ENCODE measurements at regions not wholly inside any gene's neighbourhood (a gene's known extent, or its start where the extent isn't known, plus 50 kb on each side); places are given as distances from the start of the nearest gene placed in this dataset.

GRCh38 chr4:45985038-45985437 is 138.8 kb downstream of the GABRG1 start:
- Histone ChIP-seq H3K4me3 (ENCODE audit: low read length) (no peak overlapping the region), H3K27ac (ENCODE audit: low read depth, low read length) (no peak overlapping the region), H3K9ac (ENCODE audit: low read length) (no peak overlapping the region), H3K36me3 (ENCODE audit: control insufficient read depth, insufficient read depth, low read length) (no peaks in the 10 kb centered on the region), H3K4me1 (ENCODE audit: control insufficient read depth, insufficient read depth, low read length) (no peaks in the 10 kb centered on the region), H3K27me3 (ENCODE audit: control insufficient read depth, insufficient read depth, low read length) (no peaks in the 10 kb centered on the region)

GRCh38 chr4:45971108-45971507 is 152.7 kb downstream of the GABRG1 start:
- H3K4me1 ChIP-seq (ENCODE audit: control insufficient read depth, insufficient read depth, low read length): no peaks in the 10 kb centered on the region
- no peak overlapping the region for H3K27ac ChIP-seq (ENCODE audit: low read depth, low read length)
- no peak overlapping the region for H3K9ac ChIP-seq (ENCODE audit: low read length)
- no peaks in the 10 kb centered on the region for H3K36me3 ChIP-seq (ENCODE audit: control insufficient read depth, insufficient read depth, low read length)
- no peaks in the 10 kb centered on the region for H3K27me3 ChIP-seq (ENCODE audit: control insufficient read depth, insufficient read depth, low read length)
- no peak overlapping the region for H3K4me3 ChIP-seq (ENCODE audit: low read length)

- Histone ChIP-seq H3K27ac (ENCODE audit: low read depth, low read length) (no peak overlapping the region), H3K9ac (ENCODE audit: low read length) (no peak overlapping the region), H3K27me3 (ENCODE audit: control insufficient read depth, insufficient read depth, low read length) (no peaks in the 10 kb centered on the region), H3K36me3 (ENCODE audit: control insufficient read depth, insufficient read depth, low read length) (no peaks in the 10 kb centered on the region), H3K4me3 (ENCODE audit: low read length) (no peak overlapping the region), H3K4me1 (ENCODE audit: control insufficient read depth, insufficient read depth, low read length) (no peaks in the 10 kb centered on the region)
These were observed 166.5 kb downstream of the GABRG1 start for GRCh38 chr4:45957353-45957752.

GRCh38 chr4:45954276-45954675 is 169.6 kb downstream of the GABRG1 start:
- Histone ChIP-seq H3K27me3 (ENCODE audit: control insufficient read depth, insufficient read depth, low read length) (no peaks in the 10 kb centered on the region), H3K4me1 (ENCODE audit: control insufficient read depth, insufficient read depth, low read length) (no peaks in the 10 kb centered on the region), H3K36me3 (ENCODE audit: control insufficient read depth, insufficient read depth, low read length) (no peaks in the 10 kb centered on the region), H3K27ac (ENCODE audit: low read depth, low read length) (no peak overlapping the region), H3K4me3 (ENCODE audit: low read length) (no peak overlapping the region), H3K9ac (ENCODE audit: low read length) (no peak overlapping the region)

GRCh38 chr4:45951153-45951552 is 172.7 kb downstream of the GABRG1 start:
- H3K4me3 ChIP-seq (ENCODE audit: low read length): no peak overlapping the region
- H3K27ac ChIP-seq (ENCODE audit: low read depth, low read length): no peak overlapping the region
- no peaks in the 10 kb centered on the region for H3K27me3 ChIP-seq (ENCODE audit: control insufficient read depth, insufficient read depth, low read length)
- no peaks in the 10 kb centered on the region for H3K4me1 ChIP-seq (ENCODE audit: control insufficient read depth, insufficient read depth, low read length)
- no peak overlapping the region for H3K9ac ChIP-seq (ENCODE audit: low read length)
- no peaks in the 10 kb centered on the region for H3K36me3 ChIP-seq (ENCODE audit: control insufficient read depth, insufficient read depth, low read length)

- Histone ChIP-seq H3K4me3 (ENCODE audit: low read length) (no peak overlapping the region), H3K27me3 (ENCODE audit: control insufficient read depth, insufficient read depth, low read length) (no peaks in the 10 kb centered on the region), H3K27ac (ENCODE audit: low read depth, low read length) (no peak overlapping the region), H3K4me1 (ENCODE audit: control insufficient read depth, insufficient read depth, low read length) (no peaks in the 10 kb centered on the region), H3K36me3 (ENCODE audit: control insufficient read depth, insufficient read depth, low read length) (no peaks in the 10 kb centered on the region), H3K9ac (ENCODE audit: low read length) (no peak overlapping the region)
These were observed 177.2 kb downstream of the GABRG1 start for GRCh38 chr4:45946699-45947098.

- Histone ChIP-seq H3K4me3 (ENCODE audit: low read length) (no peak overlapping the region), H3K36me3 (ENCODE audit: control insufficient read depth, insufficient read depth, low read length) (no peaks in the 10 kb centered on the region), H3K27me3 (ENCODE audit: control insufficient read depth, insufficient read depth, low read length) (no peaks in the 10 kb centered on the region), H3K27ac (ENCODE audit: low read depth, low read length) (no peak overlapping the region), H3K9ac (ENCODE audit: low read length) (no peak overlapping the region), H3K4me1 (ENCODE audit: control insufficient read depth, insufficient read depth, low read length) (no peaks in the 10 kb centered on the region)
These were observed 179.9 kb downstream of the GABRG1 start for GRCh38 chr4:45944000-45944399.

GRCh38 chr4:45939056-45939455 is 184.8 kb downstream of the GABRG1 start:
- Histone ChIP-seq H3K27me3 (ENCODE audit: control insufficient read depth, insufficient read depth, low read length) (no peaks in the 10 kb centered on the region), H3K4me3 (ENCODE audit: low read length) (no peak overlapping the region), H3K9ac (ENCODE audit: low read length) (no peak overlapping the region), H3K4me1 (ENCODE audit: control insufficient read depth, insufficient read depth, low read length) (no peaks in the 10 kb centered on the region), H3K36me3 (ENCODE audit: control insufficient read depth, insufficient read depth, low read length) (no peaks in the 10 kb centered on the region), H3K27ac (ENCODE audit: low read depth, low read length) (no peak overlapping the region)

- H3K4me3 ChIP-seq (ENCODE audit: low read length): no peak overlapping the region
- H3K36me3 ChIP-seq (ENCODE audit: control insufficient read depth, insufficient read depth, low read length): no peaks in the 10 kb centered on the region
- H3K27me3 ChIP-seq (ENCODE audit: control insufficient read depth, insufficient read depth, low read length): no peaks in the 10 kb centered on the region
- H3K27ac ChIP-seq (ENCODE audit: low read depth, low read length): no peak overlapping the region
- no peak overlapping the region for H3K9ac ChIP-seq (ENCODE audit: low read length)
- no peaks in the 10 kb centered on the region for H3K4me1 ChIP-seq (ENCODE audit: control insufficient read depth, insufficient read depth, low read length)
These were observed 192.7 kb downstream of the GABRG1 start for GRCh38 chr4:45931154-45931553.

GRCh38 chr4:45927641-45928040 is 196.2 kb downstream of the GABRG1 start:
- H3K4me3 ChIP-seq (ENCODE audit: low read length): no peak overlapping the region
- no peaks in the 10 kb centered on the region for H3K36me3 ChIP-seq (ENCODE audit: control insufficient read depth, insufficient read depth, low read length)
- no peak overlapping the region for H3K27ac ChIP-seq (ENCODE audit: low read depth, low read length)
- H3K9ac ChIP-seq (ENCODE audit: low read length): no peak overlapping the region
- H3K4me1 ChIP-seq (ENCODE audit: control insufficient read depth, insufficient read depth, low read length): no peaks in the 10 kb centered on the region
- no peaks in the 10 kb centered on the region for H3K27me3 ChIP-seq (ENCODE audit: control insufficient read depth, insufficient read depth, low read length)

GRCh38 chr4:45925809-45926208 is 198.0 kb downstream of the GABRG1 start:
- H3K9ac ChIP-seq (ENCODE audit: low read length): no peak overlapping the region
- H3K27me3 ChIP-seq (ENCODE audit: control insufficient read depth, insufficient read depth, low read length): no peaks in the 10 kb centered on the region
- H3K4me1 ChIP-seq (ENCODE audit: control insufficient read depth, insufficient read depth, low read length): no peaks in the 10 kb centered on the region

GRCh38 chr4:45920861-45921260 is 203.0 kb downstream of the GABRG1 start:
- H3K4me1 ChIP-seq (ENCODE audit: control insufficient read depth, insufficient read depth, low read length): no peaks in the 10 kb centered on the region
- no peak overlapping the region for H3K27ac ChIP-seq (ENCODE audit: low read depth, low read length)
- no peaks in the 10 kb centered on the region for H3K36me3 ChIP-seq (ENCODE audit: control insufficient read depth, insufficient read depth, low read length)
- H3K27me3 ChIP-seq (ENCODE audit: control insufficient read depth, insufficient read depth, low read length): no peaks in the 10 kb centered on the region
- no peak overlapping the region for H3K9ac ChIP-seq (ENCODE audit: low read length)
- no peak overlapping the region for H3K4me3 ChIP-seq (ENCODE audit: low read length)

More at GRCh38 chr4:45925809-45926208, 198.0 kb downstream of the GABRG1 start:
- Histone ChIP-seq H3K4me3 (ENCODE audit: low read length) (no peak overlapping the region), H3K36me3 (ENCODE audit: control insufficient read depth, insufficient read depth, low read length) (no peaks in the 10 kb centered on the region), H3K27ac (ENCODE audit: low read depth, low read length) (no peak overlapping the region)

GRCh38 chr4:45910511-45910910 is 213.3 kb downstream of the GABRG1 start:
- no peaks in the 10 kb centered on the region for H3K27me3 ChIP-seq (ENCODE audit: control insufficient read depth, insufficient read depth, low read length)
- H3K27ac ChIP-seq (ENCODE audit: low read depth, low read length): no peak overlapping the region
- no peaks in the 10 kb centered on the region for H3K4me1 ChIP-seq (ENCODE audit: control insufficient read depth, insufficient read depth, low read length)
- H3K36me3 ChIP-seq (ENCODE audit: control insufficient read depth, insufficient read depth, low read length): no peaks in the 10 kb centered on the region
- no peak overlapping the region for H3K9ac ChIP-seq (ENCODE audit: low read length)
- no peak overlapping the region for H3K4me3 ChIP-seq (ENCODE audit: low read length)
